NT2/D1 (cell line): ENCODE measurements at regions not wholly inside any gene's neighbourhood (a gene's known extent, or its start where the extent isn't known, plus 50 kb on each side); places are given as distances from the start of the nearest gene placed in this dataset.

Source experiments
- DNase-seq: peaks from one replicate; pipeline ENCODE4 v3.0.0-alpha.2; 2011; ENCODE audit warnings: low read depth, low spot score
- H3K27me3 ChIP-seq: 2 replicates; pipeline ENCODE4 v1.6.0; 2011; ENCODE audit warnings: mild to moderate bottlenecking; ENCODE audit not compliant: insufficient read length, insufficient read depth
- H3K36me3 ChIP-seq: 2 replicates; pipeline ENCODE4 v1.6.1; 2011; ENCODE audit warnings: mild to moderate bottlenecking, low read length, mixed read lengths; ENCODE audit not compliant: insufficient read depth, insufficient read length
- H3K4me1 ChIP-seq: 2 replicates; pipeline ENCODE4 v1.5.1; 2011; ENCODE audit not compliant: insufficient read depth, insufficient read length
- H3K4me3 ChIP-seq: 2 replicates; pipeline ENCODE4 v1.5.1; 2011; ENCODE audit warnings: low read depth; ENCODE audit not compliant: insufficient read length
- H3K9ac ChIP-seq: 2 replicates; pipeline ENCODE4 v1.6.0; 2011; ENCODE audit warnings: low read depth; ENCODE audit not compliant: insufficient read length
- H3K9me3 ChIP-seq: 2 replicates; pipeline ENCODE4 v1.5.1; 2011; ENCODE audit warnings: mild to moderate bottlenecking, low read length; ENCODE audit not compliant: insufficient read depth
- SUZ12 ChIP-seq: IDR thresholded peaks from 2 replicates; pipeline ENCODE4 v1.6.1; 2011; ENCODE audit not compliant: insufficient read length, insufficient read depth; ENCODE audit errors: extremely low read depth
- YY1 ChIP-seq: IDR thresholded peaks from 2 replicates; pipeline ENCODE4 v1.6.1; 2011; ENCODE audit not compliant: insufficient read length, insufficient read depth
- ZNF274 ChIP-seq: IDR thresholded peaks from 2 replicates; pipeline ENCODE4 v1.6.1; 2011; ENCODE audit warnings: mild to moderate bottlenecking, low read depth, low read length

DNA sequence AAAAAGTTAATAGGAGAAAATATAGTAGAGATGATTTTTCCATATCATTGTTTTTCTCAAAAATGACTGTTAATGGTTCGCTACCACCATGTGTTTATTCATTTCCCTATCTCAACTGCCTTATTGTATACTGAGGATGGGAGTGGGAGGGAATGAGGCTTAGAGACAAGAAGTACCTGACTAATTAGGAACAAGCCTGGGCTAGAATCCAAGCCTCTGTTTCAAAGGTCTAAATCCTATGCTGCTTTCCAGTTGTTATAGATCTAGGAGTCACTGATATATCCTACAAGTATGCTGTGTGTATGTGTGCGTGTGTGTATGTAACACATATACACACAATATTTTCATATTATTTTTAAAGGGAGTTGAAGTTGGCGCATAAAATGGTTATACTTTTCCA lies 465.9 kb downstream of the EPHA4 start:
- Histone ChIP-seq H3K4me3 (no peak overlapping the region), H3K36me3 (no peaks in the 10 kb centered on the region), H3K9me3 (no peaks in the 10 kb centered on the region), H3K9ac (no peak overlapping the region), H3K27me3 (no peaks in the 10 kb centered on the region), H3K4me1 (peaks cover 5% of the 10 kb centered on the region)
- no peak for DNase-seq
- no peak for TF ChIP-seq ZNF274
- no peak for TF ChIP-seq YY1
- TF ChIP-seq SUZ12 = no peak

- Histone ChIP-seq H3K9me3 (no peaks in the 10 kb centered on the region), H3K4me3 (no peak overlapping the region), H3K9ac (no peak overlapping the region), H3K4me1 (peaks cover 5% of the 10 kb centered on the region), H3K27me3 (no peaks in the 10 kb centered on the region), H3K36me3 (no peaks in the 10 kb centered on the region)
- TF ChIP-seq SUZ12 (no peak), ZNF274 (no peak), YY1 (no peak)
- DNase-seq = no peak
Observed at GRCh38 chr2:221107424-221107823, 464.7 kb downstream of the EPHA4 start.

DNA sequence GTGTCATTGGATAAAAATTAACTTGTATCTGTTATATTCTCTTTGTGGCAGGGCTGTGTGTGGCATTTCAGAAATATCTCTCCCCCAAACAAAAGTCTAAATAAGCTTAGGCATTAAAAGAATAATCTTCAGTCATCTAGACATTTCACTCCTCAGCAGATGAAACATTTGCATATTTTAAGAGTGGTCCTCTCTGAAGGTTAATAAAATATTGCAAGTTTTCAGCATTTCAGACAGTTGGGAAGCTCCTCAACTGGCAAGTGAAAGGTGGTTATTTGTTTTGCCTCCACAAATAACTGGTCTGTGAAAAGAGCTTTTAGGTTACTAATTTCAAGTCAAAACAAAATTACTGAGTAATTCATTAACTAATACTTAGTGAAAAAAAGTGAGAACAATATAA lies 462.6 kb downstream of the EPHA4 start:
- peaks cover 1% of the 10 kb centered on the region for H3K4me1 ChIP-seq
- DNase-seq = no peak
- H3K36me3 ChIP-seq = no peaks in the 10 kb centered on the region
- no peak overlapping the region for H3K9ac ChIP-seq
- no peaks in the 10 kb centered on the region for H3K27me3 ChIP-seq
- H3K9me3 ChIP-seq = no peaks in the 10 kb centered on the region
- TF ChIP-seq ZNF274 (no peak), YY1 (no peak)
- no peak overlapping the region for H3K4me3 ChIP-seq

DNA sequence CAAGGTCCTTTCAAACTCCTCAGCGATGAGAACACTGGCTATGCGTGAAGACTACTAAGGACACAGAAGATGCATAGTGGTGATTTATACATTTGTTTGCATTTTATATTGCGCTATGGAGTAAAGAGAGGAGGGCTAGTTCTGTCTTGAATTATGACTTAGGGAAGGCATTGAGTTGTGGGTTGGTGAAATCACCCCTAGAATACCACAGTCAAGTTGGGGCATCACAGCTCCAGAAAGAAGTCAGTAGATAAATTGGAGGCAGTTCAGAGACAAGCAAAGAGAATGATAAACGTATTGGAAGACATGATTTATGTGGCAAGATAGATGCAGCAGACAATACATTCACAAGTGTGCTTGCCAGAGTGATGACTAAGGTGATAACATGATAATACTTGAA lies 460.4 kb downstream of the EPHA4 start:
- Histone ChIP-seq H3K36me3 (no peaks in the 10 kb centered on the region), H3K9ac (no peak overlapping the region), H3K9me3 (no peaks in the 10 kb centered on the region), H3K4me1 (no peaks in the 10 kb centered on the region), H3K4me3 (no peak overlapping the region), H3K27me3 (no peaks in the 10 kb centered on the region)
- TF ChIP-seq ZNF274 = no peak
- no peak for TF ChIP-seq YY1
- no peak for TF ChIP-seq SUZ12
- DNase-seq = no peak

- H3K36me3 ChIP-seq = no peaks in the 10 kb centered on the region
- no peak overlapping the region for H3K9ac ChIP-seq
Observed at GRCh38 chr2:221112744-221113143, 459.4 kb downstream of the EPHA4 start.

DNA sequence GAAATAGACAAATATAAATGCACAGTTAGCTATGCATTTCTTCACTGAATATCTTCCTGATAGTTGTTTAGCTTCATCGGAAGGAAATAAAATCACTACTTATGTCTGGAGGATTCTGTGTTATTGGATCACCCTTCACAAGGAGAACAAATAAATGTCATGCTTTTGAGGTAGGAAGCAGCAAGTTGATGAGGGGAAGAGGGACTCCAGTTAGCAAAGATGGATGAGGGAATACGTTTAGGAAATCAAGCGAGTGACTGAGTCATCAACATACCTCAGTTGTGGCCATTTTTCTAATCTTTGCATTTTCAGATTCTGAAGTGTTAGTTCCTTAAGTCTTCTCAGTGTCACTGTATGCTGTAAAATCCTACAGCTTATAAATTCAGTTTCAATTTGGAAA lies 456.2 kb downstream of the EPHA4 start:
- no peaks in the 10 kb centered on the region for H3K36me3 ChIP-seq
- no peak for TF ChIP-seq SUZ12
- TF ChIP-seq ZNF274 = no peak
- no peak for TF ChIP-seq YY1

More at GRCh38 chr2:221112744-221113143, 459.4 kb downstream of the EPHA4 start:
- no peaks in the 10 kb centered on the region for H3K4me1 ChIP-seq
- no peaks in the 10 kb centered on the region for H3K9me3 ChIP-seq
- H3K4me3 ChIP-seq = no peak overlapping the region
- H3K27me3 ChIP-seq = no peaks in the 10 kb centered on the region
- no peak for DNase-seq
- TF ChIP-seq YY1 (no peak), SUZ12 (no peak), ZNF274 (no peak)

GRCh38 chr2:221120643-221121042 lies 451.5 kb downstream of the EPHA4 start:
- Histone ChIP-seq H3K27me3 (peaks cover 22% of the 10 kb centered on the region), H3K4me3 (no peak overlapping the region), H3K9ac (no peak overlapping the region), H3K36me3 (no peaks in the 10 kb centered on the region), H3K9me3 (no peaks in the 10 kb centered on the region), H3K4me1 (no peaks in the 10 kb centered on the region)
- DNase-seq = no peak
- TF ChIP-seq ZNF274 (no peak), SUZ12 (no peak), YY1 (no peak)

More for the DNA sequence above, 456.2 kb downstream of the EPHA4 start:
- no peaks in the 10 kb centered on the region for H3K27me3 ChIP-seq
- no peaks in the 10 kb centered on the region for H3K4me1 ChIP-seq
- H3K9ac ChIP-seq = no peak overlapping the region
- DNase-seq = no peak
- no peaks in the 10 kb centered on the region for H3K9me3 ChIP-seq
- no peak overlapping the region for H3K4me3 ChIP-seq

- H3K36me3 ChIP-seq = no peaks in the 10 kb centered on the region
- H3K9ac ChIP-seq = no peak overlapping the region
- DNase-seq = no peak
- H3K27me3 ChIP-seq = peaks cover 44% of the 10 kb centered on the region
- no peaks in the 10 kb centered on the region for H3K4me1 ChIP-seq
- H3K4me3 ChIP-seq = no peak overlapping the region
- peaks cover 19% of the 10 kb centered on the region for H3K9me3 ChIP-seq
- no peak for TF ChIP-seq SUZ12
Observed at GRCh38 chr2:221123396-221123795, 448.7 kb downstream of the EPHA4 start.
